Sigmoid colon (tissue), 6 donors: ENCODE measurements at regions not wholly inside any gene's neighbourhood (a gene's known extent, or its start where the extent isn't known, plus 50 kb on each side); places are given as distances from the start of the nearest gene placed in this dataset.

Source experiments
- DNase-seq: peaks from one replicate; pipeline ENCODE4 v3.0.0-alpha.2; 2019
- H3K27ac ChIP-seq, 4 donors: fragments of 200-600 bp; sonication (generic); one replicate each; pipeline ENCODE4 v1.5.1; 2016 to 2019; ENCODE audit warnings: mild to moderate bottlenecking in 1 of 4
- H3K27me3 ChIP-seq, 3 donors: fragments of 200-600 bp; sonication (generic); one replicate each; pipeline ENCODE4 v1.5.1; 2019; ENCODE audit warnings: mild to moderate bottlenecking in 1 of 3
- H3K36me3 ChIP-seq, 4 donors: fragments of 200-600 bp; sonication (generic); one replicate each; pipeline ENCODE4 v1.5.1; 2016 to 2019
- H3K4me1 ChIP-seq, 4 donors: fragments of 200-600 bp; sonication (generic); one replicate each; pipeline ENCODE4 v1.5.1; 2017 to 2019
- H3K4me3 ChIP-seq, 4 donors: fragments of 200-600 bp; sonication (generic); one replicate each; pipeline ENCODE4 v1.5.1; 2017 to 2019; ENCODE audit warnings: mild to moderate bottlenecking in 2 of 4, moderate library complexity in 1 of 4
- H3K9me3 ChIP-seq, 4 donors: fragments of 200-600 bp in 3 of 4; sonication (generic) in 3 of 4; one replicate each; pipeline versions ENCODE4 v1.5.1 to v1.6.1; 2013 to 2019
- CTCF ChIP-seq, 4 experiments: fragments of 450-650 bp in 3 of 4; fragments of 200-600 bp in 1 of 4; IDR thresholded peaks; one replicate each; pipeline ENCODE4 v1.5.1; 2016 to 2019; ENCODE audit warnings: antibody characterized with exemption in 4 of 4, mild to moderate bottlenecking in 3 of 4, moderate library complexity in 2 of 4
- EP300 ChIP-seq, 4 donors: sonication (generic); formaldehyde crosslinking; IDR thresholded peaks; one replicate each; pipeline ENCODE4 v1.6.1; 2017; ENCODE audit warnings: antibody characterized with exemption in 4 of 4
- POLR2A ChIP-seq, 2 donors: fragments of 450-650 bp; IDR thresholded peaks; one replicate each; pipeline ENCODE4 v1.6.1; 2016; ENCODE audit warnings: antibody characterized with exemption in 2 of 2, mild to moderate bottlenecking in 2 of 2, moderate library complexity in 2 of 2
- POLR2AphosphoS5 ChIP-seq, 4 donors: sonication (generic); formaldehyde crosslinking; IDR thresholded peaks; one replicate each; pipeline ENCODE4 v1.6.1; 2017; ENCODE audit warnings: antibody characterized with exemption in 4 of 4
- WGBS, 2 donors: extraction: QIAGEN DNeasy Blood & Tissue Kit; methylation state at CpG; one replicate each; pipeline ENCODE4 v1.1.7; 2013; 5-methylcytosine and 5-hydroxymethylcytosine counted together
- intact Hi-C: fragments of 100-400 bp; cut with DNase I; formaldehyde crosslinking; loops from one replicate; pipeline ENCODE4 v1.15.1; 2023
- donor health status: healthy with polysubstance abuse.
- donor health status: healthy.

GRCh38 chr4:45155081-45155777, 428.9 kb upstream of the GNPDA2 start:
- Histone ChIP-seq H3K4me3 (no peak overlapping the region), H3K9me3 (no peaks in the 10 kb centered on the region), H3K27ac (no peak overlapping the region), H3K27me3 (no peaks in the 10 kb centered on the region), H3K4me1 (no peaks in the 10 kb centered on the region), H3K36me3 (no peaks in the 10 kb centered on the region)
- intact Hi-C loops: no loop called here
- TF ChIP-seq CTCF (IDR thresholded peaks at IDR 0.05) (no peak), POLR2AphosphoS5 (IDR thresholded peaks at IDR 0.05) (no peak), POLR2A (IDR thresholded peaks at IDR 0.05) (no peak), EP300 (IDR thresholded peaks at IDR 0.05) (no peak)
- no peak for DNase-seq
- 81 to 84% methylated on average over 6 of the region's 6 CpGs for WGBS, 2 donors

GRCh38 chr4:45147866-45148265, 421.5 kb upstream of the GNPDA2 start:
- no peaks in the 10 kb centered on the region for H3K27me3 ChIP-seq
- H3K9me3 ChIP-seq: no peaks in the 10 kb centered on the region
- H3K4me3 ChIP-seq: no peak overlapping the region
- intact Hi-C loops: no loop called here
- H3K36me3 ChIP-seq: no peaks in the 10 kb centered on the region
- TF ChIP-seq POLR2A (IDR thresholded peaks at IDR 0.05) (no peak), POLR2AphosphoS5 (IDR thresholded peaks at IDR 0.05) (no peak), CTCF (IDR thresholded peaks at IDR 0.05) (no peak), EP300 (IDR thresholded peaks at IDR 0.05) (no peak)
- DNase-seq: no peak
- 39 to 73% methylated on average over 1 of the region's 1 CpG for WGBS, 2 donors
- H3K4me1 ChIP-seq: no peaks in the 10 kb centered on the region
- no peak overlapping the region for H3K27ac ChIP-seq

GRCh38 chr4:45131020-45131419, 404.7 kb upstream of the GNPDA2 start:
- DNase-seq: no peak
- no peak overlapping the region for H3K27ac ChIP-seq
- intact Hi-C loops: no loop called here
- 55 to 73% methylated on average over 3 of the region's 3 CpGs for WGBS, 2 donors
- peaks cover 0 to 3% (median 1%) of the 10 kb centered on the region in 4 donors for H3K9me3 ChIP-seq
- TF ChIP-seq POLR2AphosphoS5 (IDR thresholded peaks at IDR 0.05) (no peak), EP300 (IDR thresholded peaks at IDR 0.05) (no peak), POLR2A (IDR thresholded peaks at IDR 0.05) (no peak), CTCF (IDR thresholded peaks at IDR 0.05) (no peak)
- H3K27me3 ChIP-seq: no peaks in the 10 kb centered on the region
- no peaks in the 10 kb centered on the region for H3K4me1 ChIP-seq
- H3K36me3 ChIP-seq: no peaks in the 10 kb centered on the region
- H3K4me3 ChIP-seq: no peak overlapping the region

- peaks cover 0 to 3% (median 0%) of the 10 kb centered on the region in 4 donors for H3K9me3 ChIP-seq
- H3K4me3 ChIP-seq: no peak overlapping the region
- H3K4me1 ChIP-seq: no peaks in the 10 kb centered on the region
- intact Hi-C loops: no loop called here
- H3K27me3 ChIP-seq: no peaks in the 10 kb centered on the region
- no peaks in the 10 kb centered on the region for H3K36me3 ChIP-seq
- TF ChIP-seq POLR2A (IDR thresholded peaks at IDR 0.05) (no peak), EP300 (IDR thresholded peaks at IDR 0.05) (no peak), CTCF (IDR thresholded peaks at IDR 0.05) (no peak), POLR2AphosphoS5 (IDR thresholded peaks at IDR 0.05) (no peak)
- DNase-seq: no peak
- no peak overlapping the region for H3K27ac ChIP-seq
- 46 to 59% methylated on average over 2 of the region's 2 CpGs for WGBS, 2 donors
Measured at GRCh38 chr4:45122406-45122805, 396.1 kb upstream of the GNPDA2 start.
